ENCODE measurements at regions not wholly inside any gene's neighbourhood (a gene's known extent, or its start where the extent isn't known, plus 50 kb on each side); places are given as distances from the start of the nearest gene placed in this dataset.
A peak's percentile ranks its signal among the peaks of the same experiment; 100 is the strongest.
"Not testable (repeated sequence)": the region's sequence is repeated elsewhere in the genome, so short reads cannot be mapped to it uniquely, and the experiment has no call there.

DNA sequence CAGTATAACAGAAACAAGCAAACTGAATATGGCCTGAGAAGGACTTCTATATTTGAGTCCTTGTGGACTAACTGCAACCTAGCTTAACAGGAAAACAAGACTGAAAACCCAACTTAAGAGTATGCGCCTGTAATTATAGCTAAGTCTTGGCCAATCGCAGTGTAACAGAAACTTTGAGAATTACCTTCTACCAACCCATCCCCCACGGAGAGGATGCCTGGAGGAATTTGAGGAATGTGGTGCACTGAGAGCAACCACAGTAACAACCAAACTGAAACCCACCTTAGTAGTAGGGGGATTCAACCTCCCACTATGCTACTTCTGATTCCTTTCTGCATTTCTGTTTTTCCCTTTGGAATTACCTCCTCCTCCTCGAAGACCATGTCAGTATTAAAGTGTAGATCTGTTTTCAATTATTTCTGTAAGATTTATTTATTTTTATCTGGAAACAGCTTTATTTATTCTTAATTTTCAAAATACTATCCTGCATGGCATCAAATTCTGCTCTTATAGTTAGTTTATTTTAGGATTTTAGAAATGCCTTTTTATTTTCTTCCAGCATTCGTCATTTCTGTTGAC, 393.6 kb downstream of the KCNA4 start:
- no peak for DNase-seq

DNA sequence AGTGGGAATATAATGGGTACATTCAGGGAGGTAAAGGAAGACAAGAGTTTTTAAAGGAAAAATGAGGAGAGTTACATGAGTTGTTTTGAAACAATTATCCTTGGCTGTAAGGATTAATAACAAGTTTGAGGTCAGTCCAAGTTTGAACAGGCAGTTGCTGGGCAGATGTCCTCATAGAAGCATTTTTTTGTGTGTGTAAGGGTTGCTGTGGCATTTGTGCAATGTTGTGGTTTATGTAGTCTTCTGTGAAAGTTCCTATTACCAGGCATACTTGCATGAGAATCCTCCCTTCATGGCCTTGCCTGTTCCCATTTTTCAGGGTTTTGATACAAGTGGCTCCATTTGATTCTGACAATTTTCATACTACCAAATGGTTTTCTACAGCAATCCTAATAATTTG, 400.2 kb downstream of the KCNA4 start:
- DNase-seq, result peak; percentile 58

DNA sequence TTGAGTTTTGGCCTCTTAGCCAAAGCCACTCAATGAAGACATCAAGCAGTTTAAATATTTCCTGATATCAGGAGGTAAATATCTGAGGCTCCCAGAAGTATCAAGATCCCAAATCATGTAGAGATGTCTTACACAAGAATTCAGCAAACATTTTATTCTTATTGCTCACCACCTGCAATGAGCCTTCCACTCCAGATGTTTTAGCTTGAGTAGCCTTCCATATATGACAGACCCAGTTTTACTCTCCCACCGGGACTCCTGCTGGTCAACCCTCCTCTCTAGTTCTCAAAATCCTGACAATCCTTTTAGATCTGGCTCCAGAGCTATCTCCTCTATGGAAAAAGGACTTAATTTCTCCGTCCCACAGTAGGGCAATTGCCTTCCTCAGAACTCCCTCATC, 404.4 kb downstream of the KCNA4 start:
- no peak for DNase-seq

DNA sequence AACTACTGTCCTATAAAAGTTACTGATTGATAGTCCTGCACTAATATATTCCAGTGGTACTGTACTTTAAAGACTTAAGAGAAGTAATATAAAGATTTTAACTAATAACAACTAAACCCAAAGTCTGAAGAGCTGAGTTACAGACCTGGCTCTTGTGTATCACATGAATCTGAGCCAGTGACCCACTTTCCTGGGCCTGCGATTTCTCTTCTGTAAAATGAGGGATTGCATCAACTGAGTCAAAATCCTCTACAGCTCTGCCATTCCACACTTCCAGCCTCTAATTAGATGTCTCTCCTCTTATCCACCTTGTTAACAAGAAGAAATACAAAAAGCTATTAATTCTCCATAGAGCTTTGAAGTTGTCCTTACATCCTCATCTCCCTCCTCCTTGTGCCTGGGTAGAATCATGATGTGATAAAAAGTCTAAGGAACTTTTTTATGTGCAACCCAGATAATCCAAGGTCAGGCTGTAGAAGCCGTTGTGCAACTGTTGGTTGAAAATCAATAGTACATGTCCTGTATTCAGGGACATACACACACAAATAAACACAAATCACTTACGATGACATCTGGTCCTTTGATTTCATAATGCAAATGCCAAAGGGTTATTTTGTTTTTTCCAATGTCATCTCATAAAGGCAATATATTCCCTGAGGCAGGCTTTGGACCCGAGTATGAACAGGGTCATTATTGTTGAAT, 410.3 kb downstream of the KCNA4 start:
- no peak for DNase-seq

DNA sequence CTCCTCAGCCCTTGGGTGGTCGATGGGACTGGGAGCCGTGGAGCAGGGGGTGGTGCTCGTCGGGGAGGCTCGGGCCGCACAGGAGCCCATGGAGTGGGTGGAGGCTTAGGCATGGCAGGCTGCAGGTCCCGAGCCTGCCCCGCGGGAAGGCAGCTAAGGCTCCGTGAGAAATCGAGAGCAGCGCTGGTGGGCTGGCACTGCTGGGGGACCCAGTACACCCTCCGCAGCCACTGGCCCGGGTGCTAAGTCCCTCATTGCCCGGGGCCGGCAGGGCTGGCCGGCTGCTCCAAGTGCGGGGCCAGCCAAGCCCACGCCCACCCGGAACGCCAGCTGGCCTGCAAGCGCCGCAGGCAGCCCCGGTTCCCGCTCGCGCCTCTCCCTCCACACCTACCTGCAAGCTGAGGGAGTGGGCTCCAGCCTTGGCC, 416.7 kb downstream of the KCNA4 start:
- not testable (repeated sequence) for DNase-seq

DNA sequence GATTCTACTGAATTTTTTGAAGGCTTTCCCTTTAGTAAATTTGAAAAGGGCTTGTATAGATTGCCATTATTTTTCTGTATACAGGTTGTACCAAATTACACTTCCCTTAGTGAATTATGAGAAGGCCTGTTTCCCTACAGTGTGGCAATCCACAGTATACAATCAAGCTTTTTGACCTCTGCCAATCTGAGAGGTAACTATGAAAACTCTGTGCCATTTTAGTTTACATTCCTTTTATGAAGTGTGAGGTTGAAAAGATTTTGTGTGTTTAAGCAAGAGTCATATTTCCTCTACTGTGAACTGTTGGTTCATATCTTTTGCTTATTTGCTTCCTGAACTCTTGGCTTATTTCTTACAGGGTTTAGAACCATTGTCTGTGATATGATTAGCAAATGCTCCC, 432.5 kb downstream of the KCNA4 start:
- DNase-seq, result no peak

DNA sequence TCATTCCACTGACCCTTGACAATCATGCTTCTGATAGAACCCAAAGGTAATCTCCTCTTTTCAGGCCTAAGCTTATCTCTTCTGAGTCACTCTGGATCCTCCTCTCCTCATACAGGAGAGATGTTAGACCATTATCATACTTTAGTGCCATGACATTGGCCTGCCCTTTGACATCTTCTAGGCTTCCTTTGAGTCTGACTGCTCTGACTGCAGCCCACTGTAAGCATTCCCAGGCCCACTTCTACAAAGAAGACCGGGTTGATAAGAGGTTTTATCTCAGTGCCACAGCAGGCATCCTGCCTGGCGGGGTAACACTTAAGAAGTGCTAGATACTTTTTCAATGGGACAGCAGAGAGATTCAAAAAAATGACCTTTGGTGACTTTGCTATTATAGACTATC, 438.0 kb downstream of the KCNA4 start:
- no peak for DNase-seq

DNA sequence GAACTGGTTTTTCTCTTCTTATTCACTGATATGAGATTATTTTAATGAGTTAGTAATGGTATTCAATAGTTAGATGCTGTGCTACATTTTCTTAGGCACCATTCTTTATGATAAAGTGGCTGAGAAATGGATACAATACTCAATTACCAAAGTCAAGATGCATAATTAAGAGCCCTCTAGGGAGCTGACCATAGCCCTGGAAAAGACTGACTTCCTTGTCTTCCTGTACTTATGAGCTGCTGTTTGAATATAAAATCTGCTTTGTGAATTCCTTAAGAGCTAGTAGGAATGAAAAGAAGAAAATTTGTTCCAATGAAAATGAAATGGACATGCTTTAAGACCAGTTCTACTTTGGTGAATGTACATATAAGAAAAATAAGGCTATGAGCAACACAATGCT, 452.3 kb downstream of the KCNA4 start:
- DNase-seq, result no peak

DNA sequence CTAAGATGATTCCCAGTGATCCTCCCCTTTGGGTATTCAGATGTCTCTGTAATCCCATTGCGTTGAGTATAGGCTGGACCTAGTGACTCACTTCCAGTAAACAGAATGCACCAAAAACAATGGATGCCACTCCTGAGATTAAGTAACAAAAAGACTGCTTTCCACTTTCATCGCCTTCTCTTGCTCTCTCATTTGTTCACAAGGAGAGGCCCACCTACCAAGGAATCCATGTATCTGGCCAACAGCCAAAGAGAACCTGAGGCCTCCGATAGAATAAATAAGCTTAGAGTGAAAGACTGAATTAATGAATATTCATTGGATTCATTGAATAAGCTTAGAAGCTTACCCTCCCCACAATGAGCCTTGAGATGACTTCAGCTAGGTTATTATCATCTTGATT, 454.6 kb downstream of the KCNA4 start:
- DNase-seq, result no peak

DNA sequence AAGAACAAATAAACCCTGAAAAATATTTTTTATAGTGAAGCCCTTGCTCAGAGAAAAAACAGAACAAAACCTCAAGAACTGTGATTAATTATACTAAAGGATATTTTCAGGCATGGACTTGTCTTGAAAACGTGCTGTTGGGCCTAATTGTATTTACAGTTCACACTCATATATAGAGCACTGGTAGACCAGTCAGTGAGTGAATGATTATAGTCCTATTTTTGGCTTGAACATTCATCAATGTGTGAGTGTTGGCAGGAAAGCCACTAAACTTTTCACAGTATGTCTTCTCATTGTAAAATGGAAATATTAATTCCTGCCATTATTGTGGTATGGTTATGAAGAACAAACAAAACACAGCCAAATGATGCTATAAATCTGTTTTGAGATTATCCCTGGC, 462.8 kb downstream of the KCNA4 start:
- no peak for DNase-seq

DNA sequence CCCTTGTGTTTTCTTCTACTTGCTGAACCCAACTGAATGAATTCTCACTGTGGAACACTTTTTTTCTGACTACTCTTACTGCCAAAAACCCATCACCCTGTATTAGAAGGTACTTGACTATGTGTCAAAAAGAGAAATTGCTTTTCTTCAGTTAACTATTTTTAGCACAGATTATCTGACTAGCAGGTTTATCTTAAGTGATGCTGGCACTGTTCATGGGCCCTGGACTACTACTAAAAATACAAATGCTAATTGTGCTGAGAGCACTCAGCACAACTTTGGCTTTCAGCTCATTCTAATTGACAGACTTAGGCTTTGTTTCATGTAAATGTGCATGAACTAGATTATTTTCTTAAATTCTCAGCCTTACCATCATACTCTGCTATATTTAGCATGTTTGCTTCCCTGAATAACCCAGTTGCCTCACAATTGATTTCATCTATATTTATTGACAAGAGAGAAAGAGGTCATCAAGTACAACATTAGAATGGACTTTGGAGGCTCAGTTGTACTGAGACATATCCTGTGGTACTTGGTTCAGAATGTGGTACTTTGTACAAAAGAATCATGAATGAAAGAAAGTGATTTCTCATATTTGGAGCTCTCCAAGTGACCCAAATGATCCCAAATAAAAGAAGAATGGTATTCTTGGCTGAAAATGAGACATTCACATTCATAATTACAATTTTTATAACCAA, 478.3 kb downstream of the KCNA4 start:
- DNase-seq, result no peak

DNA sequence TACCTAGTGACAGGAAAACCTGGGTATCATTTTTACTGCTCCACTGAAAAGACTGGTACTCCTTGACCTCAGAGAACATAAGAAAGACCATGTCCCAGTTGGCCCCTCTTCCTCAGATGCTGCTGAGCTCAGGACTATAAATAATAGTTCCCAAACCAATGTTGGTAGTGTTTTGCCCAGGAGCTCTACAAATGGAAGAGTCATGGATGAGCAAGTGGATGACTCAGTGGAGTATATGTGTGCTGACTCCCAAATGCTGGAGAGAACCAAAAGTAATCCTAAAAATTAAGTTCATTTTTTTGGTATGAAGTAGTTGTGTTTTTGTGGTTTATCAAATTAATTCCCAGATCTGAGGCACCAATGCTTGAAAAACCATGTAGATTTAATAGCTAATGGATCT, 482.0 kb downstream of the KCNA4 start:
- DNase-seq, result peak; percentile 46

DNA sequence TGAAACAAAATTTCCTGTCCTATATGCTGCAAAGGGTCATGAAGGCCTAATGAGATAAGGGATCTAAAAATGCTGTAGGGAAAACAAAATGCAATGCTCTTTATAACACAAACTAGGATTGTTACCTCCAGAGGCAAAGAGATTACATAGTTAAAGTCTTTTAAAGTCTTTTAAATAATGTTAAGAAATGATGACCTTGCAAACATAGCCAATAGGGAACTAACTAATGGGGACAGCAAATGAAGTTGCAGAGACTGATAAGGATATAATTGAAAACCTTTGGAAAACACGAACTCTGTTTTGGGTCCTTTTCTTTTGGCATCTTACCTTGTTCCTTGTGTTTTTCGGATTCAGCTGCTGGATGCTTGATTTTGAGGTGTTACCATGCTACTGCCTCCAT, 485.9 kb downstream of the KCNA4 start:
- no peak for DNase-seq

DNA sequence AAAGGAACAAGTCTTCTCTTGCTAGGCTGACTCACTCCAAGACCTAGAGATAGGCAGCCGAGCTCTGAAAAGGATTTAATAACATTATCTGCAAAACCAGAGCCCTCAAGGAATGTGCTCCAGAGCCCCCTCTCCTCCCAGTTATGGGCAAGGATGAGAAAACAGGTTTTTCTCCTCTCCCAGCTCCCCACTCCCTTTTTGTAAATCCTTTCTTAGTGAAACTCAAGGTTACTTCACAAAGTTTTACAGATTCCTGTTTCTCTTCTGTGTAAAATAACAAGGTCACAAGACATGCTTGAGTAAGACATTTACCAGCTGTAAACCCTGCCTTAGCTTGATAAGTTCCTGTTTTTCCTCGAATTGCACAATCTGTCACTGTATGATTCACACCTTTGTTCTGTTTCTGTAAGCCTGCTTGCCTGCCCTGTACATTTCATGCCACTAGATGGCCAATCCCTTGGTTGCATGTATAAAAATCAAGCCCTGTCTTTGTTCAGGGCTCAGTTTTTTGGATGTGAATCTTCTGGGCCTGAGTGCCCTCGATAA, 489.4 kb downstream of the KCNA4 start:
- peak; percentile 53 for DNase-seq

DNA sequence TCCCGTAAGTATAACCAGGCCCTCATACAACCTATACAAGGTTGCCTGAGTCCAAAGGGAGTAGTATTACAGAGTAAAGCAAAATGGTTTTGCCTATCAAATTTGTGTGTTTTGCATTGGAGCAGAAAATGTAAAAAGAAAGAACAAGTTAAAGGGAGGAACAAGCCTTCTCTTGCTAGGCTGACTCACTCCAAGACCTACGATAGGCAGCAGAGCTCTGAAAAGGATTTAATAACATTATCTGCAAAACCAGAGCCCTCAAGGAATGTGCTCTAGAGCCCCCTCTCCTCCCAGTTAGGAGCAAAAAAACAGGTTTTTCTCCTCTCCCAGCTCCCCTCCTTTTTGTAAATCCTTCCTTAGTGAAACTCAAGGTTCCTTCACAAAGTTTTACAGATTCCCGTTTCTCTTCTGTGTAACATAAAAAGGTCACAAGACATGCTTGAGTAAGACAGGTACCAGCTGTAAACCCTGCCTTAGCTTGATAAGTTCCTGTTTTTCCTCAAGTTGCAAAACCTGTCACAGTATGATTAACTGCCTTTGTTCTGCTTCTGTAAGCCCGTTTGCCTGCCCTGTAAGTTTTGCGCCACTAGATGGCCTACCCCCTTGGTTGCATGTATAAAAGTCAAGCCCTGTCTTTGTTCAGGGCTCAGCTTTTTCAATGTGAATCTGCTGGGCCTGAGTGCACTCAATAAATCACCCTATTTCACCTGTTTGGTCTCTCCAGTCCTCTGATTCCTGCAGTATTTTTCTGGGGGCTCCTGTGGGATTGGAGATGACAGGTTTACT, 498.2 kb downstream of the KCNA4 start:
- DNase-seq, result no peak

DNA sequence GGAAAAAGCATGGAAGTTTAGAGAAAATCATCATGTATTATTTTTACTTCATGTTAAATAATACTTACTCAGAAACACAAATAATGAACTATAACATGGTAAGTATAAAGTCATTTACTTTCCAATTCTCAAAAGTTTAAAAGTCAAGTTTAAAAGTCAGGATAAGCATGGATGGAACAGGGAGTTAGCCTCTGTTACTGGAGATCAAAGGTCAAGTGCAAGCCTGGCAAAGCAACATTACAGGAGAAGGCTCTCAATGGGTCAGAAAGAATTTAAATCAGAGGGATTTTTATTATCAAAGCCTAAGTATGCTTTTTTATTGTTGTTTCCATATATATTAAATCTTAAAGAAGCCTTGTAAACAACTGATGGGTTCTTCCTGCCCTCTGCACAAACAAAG, 505.4 kb downstream of the KCNA4 start:
- no peak for DNase-seq

DNA sequence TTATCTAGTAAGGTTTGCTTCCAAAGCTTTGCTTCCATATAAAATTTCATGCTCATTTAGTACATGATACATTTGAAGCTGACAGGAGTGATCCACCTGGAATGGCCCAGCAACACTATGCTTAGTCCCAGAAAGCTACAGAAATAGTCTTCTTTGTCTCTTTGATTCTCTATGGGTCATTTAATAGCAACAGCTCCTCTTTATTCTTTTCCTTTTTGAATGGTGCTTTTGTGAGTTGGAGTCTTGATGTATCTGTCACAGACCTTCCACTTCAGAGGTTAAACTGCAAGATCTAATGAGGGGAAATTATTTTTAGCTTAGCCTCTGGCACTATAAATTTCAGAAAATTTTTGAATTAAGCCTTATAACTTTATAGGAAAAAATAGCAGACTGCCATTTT, 509.5 kb downstream of the KCNA4 start:
- DNase-seq, result no peak

DNA sequence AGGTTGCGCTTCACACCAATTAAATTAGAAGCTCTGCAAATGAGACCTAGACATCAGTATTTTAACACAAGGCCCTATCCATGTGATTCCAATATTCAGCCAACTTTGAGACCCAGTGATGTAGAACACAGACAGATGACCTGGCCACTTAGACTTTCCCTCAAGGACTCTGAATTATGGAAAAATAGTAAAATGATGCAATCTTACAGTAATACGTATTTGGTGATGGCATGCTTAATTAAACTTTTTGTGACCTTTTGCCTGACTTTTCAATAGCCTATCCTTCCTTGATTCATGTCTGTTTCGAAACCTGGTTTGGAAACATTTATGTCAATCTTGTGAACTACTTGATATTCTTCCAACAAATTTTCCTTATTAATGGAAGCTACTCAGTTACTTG, 521.2 kb downstream of the KCNA4 start:
- no peak for DNase-seq

DNA sequence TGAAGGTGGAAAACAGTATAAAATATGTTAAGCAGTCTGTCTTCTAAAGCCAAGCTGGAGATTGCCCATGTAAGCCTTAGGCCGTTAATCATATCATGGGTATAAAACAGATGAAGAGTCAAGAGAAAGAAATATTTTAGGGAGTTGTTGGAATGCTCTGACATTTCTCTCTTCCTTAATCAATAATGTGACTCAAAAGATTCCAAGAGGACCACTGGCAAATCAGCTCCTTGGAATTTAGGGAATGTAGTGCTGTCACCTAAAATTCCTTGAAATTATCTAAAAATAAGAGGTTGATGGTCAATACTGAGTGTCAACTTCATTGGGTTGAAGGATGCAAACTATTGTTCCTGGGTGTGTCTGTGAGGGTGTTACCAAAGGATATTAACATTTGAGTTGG, 525.9 kb downstream of the KCNA4 start:
- peak; percentile 24 for DNase-seq

DNA sequence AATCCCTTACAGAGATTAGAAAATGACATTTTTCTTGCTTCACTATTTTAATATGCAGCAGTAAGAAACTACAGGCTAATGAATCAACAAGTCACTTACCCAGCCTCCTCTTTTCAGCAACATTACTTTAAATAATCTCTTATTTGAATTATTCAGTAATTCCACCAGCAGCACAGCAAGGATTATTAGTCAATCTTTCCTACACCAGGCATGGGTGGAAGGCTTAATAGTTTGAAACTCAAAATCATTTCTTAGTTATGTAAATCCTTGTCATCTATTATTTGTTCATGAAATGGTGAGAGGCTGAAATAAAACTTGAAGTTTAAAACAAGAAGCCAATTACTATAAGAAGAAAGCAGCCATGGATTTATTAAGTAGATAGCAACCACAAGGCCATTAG, 530.5 kb downstream of the KCNA4 start:
- no peak for DNase-seq

DNA sequence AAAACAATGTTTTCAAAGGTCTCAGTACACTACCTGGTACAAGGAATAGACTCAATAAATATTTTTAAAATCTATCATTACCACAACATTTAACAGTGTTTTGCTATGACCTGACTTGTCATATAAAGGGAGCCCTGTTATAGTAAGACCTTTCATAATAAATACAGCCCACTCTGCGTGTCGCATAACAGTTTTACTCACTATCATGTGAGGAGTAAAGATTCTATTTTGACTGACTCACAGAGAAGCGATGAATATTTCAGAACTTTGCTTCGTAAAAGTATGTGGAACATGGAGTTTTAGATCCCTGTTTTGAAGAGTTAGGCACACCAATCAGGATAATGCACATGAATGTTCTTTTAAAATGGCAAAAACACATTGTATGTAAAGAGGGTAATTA, 531.2 kb downstream of the KCNA4 start:
- no peak for DNase-seq

DNA sequence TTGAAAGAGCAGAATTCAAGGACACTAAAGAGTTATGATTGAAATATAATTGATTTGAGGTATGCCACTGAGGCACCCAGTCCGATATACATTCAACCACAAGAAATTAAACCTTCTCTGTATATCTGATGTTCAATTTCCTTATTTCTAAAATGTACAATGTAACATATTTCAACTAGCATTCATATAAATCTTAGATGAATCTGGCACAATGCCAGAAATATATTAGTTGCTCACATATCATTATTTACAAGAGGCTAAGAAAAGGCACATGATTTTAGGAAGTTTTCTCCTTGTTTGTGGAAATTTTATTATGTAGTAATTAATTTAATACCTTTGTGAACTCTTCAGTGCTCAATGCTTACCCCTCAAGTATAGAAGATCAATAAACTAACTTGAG, 532.3 kb downstream of the KCNA4 start:
- no peak for DNase-seq

DNA sequence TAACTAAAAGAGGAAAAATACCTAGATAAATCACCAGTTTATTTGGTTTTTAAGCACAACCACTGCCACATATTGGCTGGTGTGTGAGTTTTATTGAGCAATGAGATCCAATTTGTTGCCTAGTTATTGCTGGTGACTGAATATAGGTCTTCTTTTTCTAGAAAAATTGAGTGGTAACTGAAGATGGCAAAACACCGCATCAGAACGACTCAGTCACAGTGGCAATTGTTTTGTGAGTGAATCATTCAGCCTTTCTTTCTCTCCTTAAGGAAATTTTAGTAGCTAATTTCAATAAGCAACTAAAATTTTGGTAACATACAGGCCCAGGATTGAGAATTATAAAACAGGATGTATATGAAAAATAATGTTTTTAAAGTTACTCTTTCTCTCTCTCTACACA, 533.0 kb downstream of the KCNA4 start:
- no peak for DNase-seq
